C4-2B (cell line): ENCODE measurements at regions not wholly inside any gene's neighbourhood (a gene's known extent, or its start where the extent isn't known, plus 50 kb on each side); places are given as distances from the start of the nearest gene placed in this dataset.

Source experiments
- ZFX ChIP-seq: fragments of 450-650 bp; IDR thresholded peaks from 2 replicates; pipeline ENCODE4 v1.6.1; 2017
- TF ChIP-seq, protein P1 (sequence below): fragments of 450-650 bp; conservative IDR thresholded peaks from 2 replicates; pipeline ENCODE4 v1.5.1; 2017; ENCODE audit warnings: mild to moderate bottlenecking

GRCh38 chr3:118587847-118588246 lies 446.8 kb downstream of the IGSF11 start:
- TF ChIP-seq, protein P1, sequence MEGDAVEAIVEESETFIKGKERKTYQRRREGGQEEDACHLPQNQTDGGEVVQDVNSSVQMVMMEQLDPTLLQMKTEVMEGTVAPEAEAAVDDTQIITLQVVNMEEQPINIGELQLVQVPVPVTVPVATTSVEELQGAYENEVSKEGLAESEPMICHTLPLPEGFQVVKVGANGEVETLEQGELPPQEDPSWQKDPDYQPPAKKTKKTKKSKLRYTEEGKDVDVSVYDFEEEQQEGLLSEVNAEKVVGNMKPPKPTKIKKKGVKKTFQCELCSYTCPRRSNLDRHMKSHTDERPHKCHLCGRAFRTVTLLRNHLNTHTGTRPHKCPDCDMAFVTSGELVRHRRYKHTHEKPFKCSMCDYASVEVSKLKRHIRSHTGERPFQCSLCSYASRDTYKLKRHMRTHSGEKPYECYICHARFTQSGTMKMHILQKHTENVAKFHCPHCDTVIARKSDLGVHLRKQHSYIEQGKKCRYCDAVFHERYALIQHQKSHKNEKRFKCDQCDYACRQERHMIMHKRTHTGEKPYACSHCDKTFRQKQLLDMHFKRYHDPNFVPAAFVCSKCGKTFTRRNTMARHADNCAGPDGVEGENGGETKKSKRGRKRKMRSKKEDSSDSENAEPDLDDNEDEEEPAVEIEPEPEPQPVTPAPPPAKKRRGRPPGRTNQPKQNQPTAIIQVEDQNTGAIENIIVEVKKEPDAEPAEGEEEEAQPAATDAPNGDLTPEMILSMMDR: no peak
- no peak for TF ChIP-seq ZFX
